ENCODE measurements at regions not wholly inside any gene's neighbourhood (a gene's known extent, or its start where the extent isn't known, plus 50 kb on each side); places are given as distances from the start of the nearest gene placed in this dataset.

DNA sequence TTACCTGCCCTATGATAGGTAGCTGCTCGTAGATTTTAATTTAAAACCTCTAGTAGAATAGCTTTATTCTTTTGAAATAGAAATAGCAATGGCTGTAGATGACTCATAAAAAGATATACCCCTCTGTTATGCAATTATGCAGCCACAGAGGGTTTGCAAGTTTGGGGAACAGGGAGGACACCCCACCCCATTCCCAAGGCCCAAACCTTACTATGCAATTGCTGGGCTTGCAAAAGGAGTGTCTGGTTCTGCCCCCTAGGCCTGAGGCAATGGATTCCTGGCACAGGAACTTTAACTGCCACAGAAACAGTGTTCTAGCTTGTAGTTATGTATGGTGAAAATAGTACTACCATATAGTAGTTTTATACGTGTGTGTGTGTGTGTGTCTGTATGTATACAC is 403.3 kb downstream of the ADAMTS20 start:
- TF ChIP-seq, protein P1, sequence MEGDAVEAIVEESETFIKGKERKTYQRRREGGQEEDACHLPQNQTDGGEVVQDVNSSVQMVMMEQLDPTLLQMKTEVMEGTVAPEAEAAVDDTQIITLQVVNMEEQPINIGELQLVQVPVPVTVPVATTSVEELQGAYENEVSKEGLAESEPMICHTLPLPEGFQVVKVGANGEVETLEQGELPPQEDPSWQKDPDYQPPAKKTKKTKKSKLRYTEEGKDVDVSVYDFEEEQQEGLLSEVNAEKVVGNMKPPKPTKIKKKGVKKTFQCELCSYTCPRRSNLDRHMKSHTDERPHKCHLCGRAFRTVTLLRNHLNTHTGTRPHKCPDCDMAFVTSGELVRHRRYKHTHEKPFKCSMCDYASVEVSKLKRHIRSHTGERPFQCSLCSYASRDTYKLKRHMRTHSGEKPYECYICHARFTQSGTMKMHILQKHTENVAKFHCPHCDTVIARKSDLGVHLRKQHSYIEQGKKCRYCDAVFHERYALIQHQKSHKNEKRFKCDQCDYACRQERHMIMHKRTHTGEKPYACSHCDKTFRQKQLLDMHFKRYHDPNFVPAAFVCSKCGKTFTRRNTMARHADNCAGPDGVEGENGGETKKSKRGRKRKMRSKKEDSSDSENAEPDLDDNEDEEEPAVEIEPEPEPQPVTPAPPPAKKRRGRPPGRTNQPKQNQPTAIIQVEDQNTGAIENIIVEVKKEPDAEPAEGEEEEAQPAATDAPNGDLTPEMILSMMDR (IDR thresholded peaks at IDR 0.05) = no peak

DNA sequence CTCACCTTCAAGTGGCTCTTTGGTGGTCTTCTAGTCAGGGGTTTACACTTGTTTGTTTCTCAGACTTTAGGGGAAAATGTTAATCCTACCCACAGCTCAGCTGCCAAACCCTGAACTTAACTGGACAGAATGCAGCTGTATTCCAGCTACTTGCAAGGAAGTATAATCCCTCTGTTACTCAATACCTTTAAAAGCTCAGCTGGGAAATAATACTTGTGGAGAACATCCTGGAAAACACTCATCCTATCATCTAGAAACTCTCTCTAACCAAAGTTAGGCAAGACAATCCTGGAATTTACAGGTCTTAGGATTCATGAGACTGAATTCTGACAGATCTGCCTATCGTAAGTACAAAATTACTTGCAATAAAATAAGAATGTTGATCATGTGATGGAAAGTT is 404.1 kb downstream of the ADAMTS20 start:
- TF ChIP-seq, protein P1 (IDR thresholded peaks at IDR 0.05) = no peak

DNA sequence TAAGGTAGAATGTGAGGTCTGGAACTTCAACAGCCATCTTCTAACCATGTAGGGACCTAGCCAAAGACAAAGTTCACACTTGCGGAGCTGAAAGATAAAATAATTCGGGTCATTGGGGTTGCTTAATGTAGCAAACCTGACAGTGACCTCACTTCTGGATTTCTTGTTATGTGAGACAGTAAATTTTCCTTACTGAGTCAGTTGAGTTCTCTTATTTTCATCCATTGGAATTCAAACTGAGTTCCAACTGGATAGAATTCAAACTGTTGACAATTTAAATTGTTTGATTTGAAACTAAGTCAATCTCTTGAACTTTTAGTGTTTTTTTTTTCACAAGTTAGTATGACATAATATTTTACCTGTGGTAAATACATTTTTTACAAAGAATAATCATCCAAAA is 406.5 kb downstream of the ADAMTS20 start:
- TF ChIP-seq, protein P1 (IDR thresholded peaks at IDR 0.05) = no peak

DNA sequence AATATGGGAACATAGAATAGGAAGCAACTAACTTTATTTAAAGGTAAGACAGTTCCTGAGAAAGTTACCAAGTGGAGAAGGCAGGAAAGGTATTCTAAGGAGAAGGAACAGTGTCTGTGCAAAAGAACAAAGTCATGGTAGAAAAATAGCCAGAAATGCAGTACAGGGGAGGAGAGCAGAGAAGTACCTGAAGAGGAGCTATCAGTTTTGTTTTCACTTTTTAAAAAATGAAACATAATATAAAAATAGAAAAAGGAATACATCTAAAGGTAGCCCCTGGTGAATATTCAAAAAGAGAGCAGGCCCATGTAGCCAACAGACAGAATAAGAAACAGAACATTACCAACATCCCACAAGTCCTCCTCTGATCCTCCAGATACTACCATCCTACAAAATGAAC is 408.7 kb downstream of the ADAMTS20 start:
- TF ChIP-seq, protein P1 (IDR thresholded peaks at IDR 0.05) = no peak

DNA sequence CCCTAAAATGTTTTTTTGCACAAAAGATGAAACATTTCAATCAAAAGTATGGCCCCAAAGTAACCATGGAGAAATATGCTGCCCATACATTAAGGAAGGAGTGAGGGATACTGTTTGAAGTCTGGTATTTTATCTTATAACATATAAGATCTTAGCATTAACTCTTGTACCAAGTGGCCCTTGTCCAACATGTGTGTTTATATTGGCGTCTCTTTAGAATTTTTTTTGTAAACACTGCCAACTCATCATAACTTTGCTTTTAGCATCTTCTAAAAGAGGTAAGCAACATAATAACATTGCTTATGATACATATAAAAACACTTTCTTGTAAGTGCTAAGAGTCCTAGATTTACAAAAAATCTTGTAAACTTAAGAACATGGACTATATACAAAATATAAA is 419.7 kb downstream of the ADAMTS20 start:
- TF ChIP-seq, protein P1 (IDR thresholded peaks at IDR 0.05) = no peak

DNA sequence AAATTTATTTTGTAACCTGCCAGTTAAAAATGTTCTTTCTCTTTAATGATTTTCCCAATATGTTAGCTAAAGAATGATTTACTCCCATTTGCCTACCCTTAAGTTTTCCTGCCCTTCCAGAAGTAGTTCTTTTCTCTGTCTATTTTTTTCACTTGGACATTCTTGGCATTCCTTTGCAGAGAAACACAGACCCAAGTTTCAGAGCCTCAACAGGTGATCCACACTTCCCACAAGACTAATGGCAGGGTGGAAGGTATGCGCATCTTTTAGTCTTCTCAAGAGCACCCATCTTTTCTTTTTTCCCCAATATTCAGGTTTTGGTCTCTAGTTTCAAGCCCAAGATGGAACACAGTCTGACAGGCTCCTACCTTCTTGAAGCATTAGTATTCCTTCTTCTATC is 420.7 kb downstream of the ADAMTS20 start:
- TF ChIP-seq, protein P1 (IDR thresholded peaks at IDR 0.05) = no peak

DNA sequence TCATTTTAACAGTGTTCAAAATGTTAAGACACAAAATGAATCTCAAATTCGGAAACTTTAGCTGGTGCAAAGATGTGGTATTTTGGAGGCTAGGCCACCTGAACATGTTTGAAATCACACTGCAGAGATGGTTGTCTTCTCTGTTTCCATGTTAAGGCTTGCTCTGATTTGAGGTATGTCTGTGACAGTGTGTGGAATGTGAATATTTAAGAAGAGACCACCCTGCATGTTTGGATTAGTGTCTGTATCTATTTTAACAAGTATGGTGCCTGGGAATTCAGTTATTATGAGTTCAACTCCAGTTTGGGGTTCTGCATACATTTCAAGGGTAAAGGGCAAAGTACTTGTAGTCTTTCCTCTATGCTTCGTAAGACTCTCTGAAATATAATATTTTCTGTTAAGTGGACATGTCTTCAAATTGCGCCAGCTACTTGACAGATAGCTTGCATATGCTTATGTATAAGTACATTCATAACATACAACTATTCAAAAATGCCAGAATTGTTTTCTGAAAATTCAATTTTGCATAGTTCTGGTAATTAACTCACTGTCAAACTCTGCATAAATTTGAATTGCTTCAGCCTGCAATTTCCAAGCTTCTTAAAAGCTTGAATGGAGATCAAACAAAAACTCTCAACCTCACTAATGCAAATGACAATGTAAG is 424.0 kb downstream of the ADAMTS20 start:
- TF ChIP-seq, protein P1 (IDR thresholded peaks at IDR 0.05) = no peak
